Endothelial cell (in vitro differentiated cells): ENCODE measurements at regions not wholly inside any gene's neighbourhood (a gene's known extent, or its start where the extent isn't known, plus 50 kb on each side); places are given as distances from the start of the nearest gene placed in this dataset.

Experiments
- DNase-seq: peaks from one replicate; pipeline ENCODE4 v3.0.0; 2021; ENCODE audit warnings: low spot score
- H3K27ac Mint-ChIP-seq: one replicate; pipeline ENCODE4 v1.8.0; 2021; ENCODE audit warnings: mixed read lengths, inconsistent platforms; ENCODE audit not compliant: unreplicated experiment
- H3K27me3 Mint-ChIP-seq: one replicate; pipeline ENCODE4 v1.8.0; 2021; ENCODE audit warnings: mild to moderate bottlenecking, moderate library complexity, mixed read lengths, inconsistent platforms; ENCODE audit not compliant: unreplicated experiment
- H3K36me3 Mint-ChIP-seq: one replicate; pipeline ENCODE4 v1.8.0; 2021; ENCODE audit warnings: mild to moderate bottlenecking, low read depth, mixed read lengths, inconsistent platforms; ENCODE audit not compliant: unreplicated experiment
- H3K4me1 Mint-ChIP-seq: one replicate; pipeline ENCODE4 v1.8.0; 2021; ENCODE audit warnings: mild to moderate bottlenecking, mixed read lengths, inconsistent platforms; ENCODE audit not compliant: unreplicated experiment
- H3K4me3 Mint-ChIP-seq: one replicate; pipeline ENCODE4 v1.8.0; 2021; ENCODE audit warnings: mild to moderate bottlenecking, mixed read lengths, inconsistent platforms; ENCODE audit not compliant: unreplicated experiment
- H3K9me3 Mint-ChIP-seq: one replicate; pipeline ENCODE4 v1.8.0; 2021; ENCODE audit warnings: mixed read lengths, inconsistent platforms; ENCODE audit not compliant: unreplicated experiment
- TF ChIP-seq, protein P1 (sequence below): fragments of 200-600 bp; sonication (generic); IDR thresholded peaks from one replicate; pipeline ENCODE4 v1.5.0; 2021; ENCODE audit warnings: antibody characterized with exemption; ENCODE audit not compliant: unreplicated experiment

DNA sequence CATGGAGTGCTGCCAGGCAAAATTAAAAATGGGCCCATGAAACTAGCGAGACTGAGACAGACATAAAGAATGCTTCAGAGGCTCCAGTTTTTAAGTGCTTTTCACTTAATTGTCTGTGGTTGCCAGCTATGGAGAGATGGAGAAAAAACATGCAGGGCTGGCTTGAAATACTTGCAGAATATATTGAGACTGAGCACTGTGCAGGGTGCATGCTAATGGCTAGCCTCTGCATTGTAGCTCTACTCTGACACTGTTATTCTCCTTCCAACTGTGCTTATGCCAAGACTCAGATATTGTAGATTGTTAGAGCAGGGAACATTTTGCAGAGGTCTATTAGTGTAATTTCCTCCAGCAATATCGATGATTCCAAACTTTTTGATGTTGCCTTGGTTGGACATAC, 735.0 kb downstream of the PDCD6IP start:
- Mint-ChIP-seq H3K36me3 (no peaks in the 10 kb centered on the region), H3K27ac (no peak overlapping the region), H3K4me1 (no peaks in the 10 kb centered on the region), H3K4me3 (no peak overlapping the region), H3K9me3 (no peaks in the 10 kb centered on the region), H3K27me3 (no peaks in the 10 kb centered on the region)
- TF ChIP-seq, protein P1, sequence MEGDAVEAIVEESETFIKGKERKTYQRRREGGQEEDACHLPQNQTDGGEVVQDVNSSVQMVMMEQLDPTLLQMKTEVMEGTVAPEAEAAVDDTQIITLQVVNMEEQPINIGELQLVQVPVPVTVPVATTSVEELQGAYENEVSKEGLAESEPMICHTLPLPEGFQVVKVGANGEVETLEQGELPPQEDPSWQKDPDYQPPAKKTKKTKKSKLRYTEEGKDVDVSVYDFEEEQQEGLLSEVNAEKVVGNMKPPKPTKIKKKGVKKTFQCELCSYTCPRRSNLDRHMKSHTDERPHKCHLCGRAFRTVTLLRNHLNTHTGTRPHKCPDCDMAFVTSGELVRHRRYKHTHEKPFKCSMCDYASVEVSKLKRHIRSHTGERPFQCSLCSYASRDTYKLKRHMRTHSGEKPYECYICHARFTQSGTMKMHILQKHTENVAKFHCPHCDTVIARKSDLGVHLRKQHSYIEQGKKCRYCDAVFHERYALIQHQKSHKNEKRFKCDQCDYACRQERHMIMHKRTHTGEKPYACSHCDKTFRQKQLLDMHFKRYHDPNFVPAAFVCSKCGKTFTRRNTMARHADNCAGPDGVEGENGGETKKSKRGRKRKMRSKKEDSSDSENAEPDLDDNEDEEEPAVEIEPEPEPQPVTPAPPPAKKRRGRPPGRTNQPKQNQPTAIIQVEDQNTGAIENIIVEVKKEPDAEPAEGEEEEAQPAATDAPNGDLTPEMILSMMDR, result no peak
- DNase-seq, result no peak

DNA sequence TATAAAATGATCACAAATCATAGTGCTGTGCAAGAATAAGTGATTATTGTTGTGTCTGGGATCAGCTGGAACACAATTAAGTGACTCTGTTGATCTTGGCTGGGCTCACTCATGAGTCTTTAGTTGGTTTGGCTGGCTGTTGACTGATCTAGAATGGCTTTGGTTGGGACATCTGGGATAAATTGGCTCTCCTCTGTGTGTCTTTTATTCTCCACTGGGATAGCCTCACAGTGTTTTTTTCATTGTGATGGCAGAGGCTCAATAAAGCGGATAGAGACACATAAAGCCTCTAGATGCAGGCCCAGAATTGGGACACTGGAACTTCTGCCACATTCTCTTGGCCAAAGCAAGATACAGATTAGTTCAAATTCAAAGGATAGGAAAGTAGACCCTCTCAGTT, 735.6 kb downstream of the PDCD6IP start:
- Mint-ChIP-seq H3K4me1 (no peaks in the 10 kb centered on the region), H3K27me3 (no peaks in the 10 kb centered on the region), H3K36me3 (no peaks in the 10 kb centered on the region), H3K27ac (no peak overlapping the region), H3K9me3 (no peaks in the 10 kb centered on the region), H3K4me3 (no peak overlapping the region)
- TF ChIP-seq, protein P1, result no peak
- DNase-seq, result no peak

DNA sequence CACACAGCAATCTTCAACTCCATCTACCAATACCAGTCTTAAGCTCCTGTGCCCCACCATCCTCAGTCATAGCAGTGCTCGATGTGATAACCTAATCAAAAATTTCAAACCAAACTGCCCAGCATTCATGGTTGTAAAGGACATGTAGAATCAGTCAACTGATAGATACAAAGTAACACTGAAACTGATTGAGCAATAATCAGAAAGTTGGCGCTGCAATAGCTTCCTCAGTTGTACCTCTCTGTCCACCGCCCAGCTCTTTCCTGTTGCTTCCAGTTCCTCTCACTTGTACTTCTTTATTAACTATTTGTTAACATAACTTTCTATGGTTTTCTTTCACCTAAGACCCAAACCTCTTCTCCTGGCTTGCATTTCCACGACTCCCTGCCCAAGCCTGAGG, 745.7 kb downstream of the PDCD6IP start:
- H3K27ac Mint-ChIP-seq, result no peak overlapping the region
- no peaks in the 10 kb centered on the region for H3K36me3 Mint-ChIP-seq
- no peaks in the 10 kb centered on the region for H3K9me3 Mint-ChIP-seq
- H3K27me3 Mint-ChIP-seq, result no peaks in the 10 kb centered on the region
- H3K4me3 Mint-ChIP-seq, result no peak overlapping the region
- TF ChIP-seq, protein P1, result no peak
- H3K4me1 Mint-ChIP-seq, result no peaks in the 10 kb centered on the region
- DNase-seq, result no peak

DNA sequence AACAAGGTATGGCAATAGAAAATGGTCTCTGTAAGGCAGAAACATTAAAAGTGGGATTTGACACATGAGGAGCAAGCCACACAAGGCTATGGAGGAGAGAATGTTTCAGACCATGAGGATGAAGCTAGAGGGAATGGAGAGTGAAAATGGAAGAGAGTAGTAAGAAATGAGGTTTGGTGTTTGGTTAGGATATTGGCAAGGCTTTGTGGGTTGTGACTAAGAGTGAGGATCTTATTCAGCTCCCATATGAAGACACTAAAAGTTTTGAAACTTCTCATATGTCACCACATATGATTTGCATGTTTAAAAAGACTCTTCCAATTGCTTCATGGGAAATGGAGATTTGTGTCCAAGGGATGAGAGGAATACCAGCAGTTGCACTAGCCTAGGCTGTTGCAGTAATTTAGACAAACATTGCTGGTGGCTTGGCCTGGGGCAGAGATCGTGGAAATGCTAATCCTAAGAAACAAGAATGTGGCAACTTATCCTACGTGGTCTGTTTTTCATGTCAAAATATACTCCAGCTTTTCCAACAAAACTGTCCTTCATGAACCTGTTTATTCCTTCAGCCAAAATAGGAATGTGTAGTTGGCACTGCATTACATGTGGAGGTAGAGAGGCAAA, 749.0 kb downstream of the PDCD6IP start:
- no peak overlapping the region for H3K4me3 Mint-ChIP-seq
- no peak overlapping the region for H3K27ac Mint-ChIP-seq
- no peaks in the 10 kb centered on the region for H3K27me3 Mint-ChIP-seq
- H3K36me3 Mint-ChIP-seq, result no peaks in the 10 kb centered on the region
- DNase-seq, result no peak
- H3K4me1 Mint-ChIP-seq, result no peaks in the 10 kb centered on the region
- no peaks in the 10 kb centered on the region for H3K9me3 Mint-ChIP-seq
- TF ChIP-seq, protein P1, result no peak

DNA sequence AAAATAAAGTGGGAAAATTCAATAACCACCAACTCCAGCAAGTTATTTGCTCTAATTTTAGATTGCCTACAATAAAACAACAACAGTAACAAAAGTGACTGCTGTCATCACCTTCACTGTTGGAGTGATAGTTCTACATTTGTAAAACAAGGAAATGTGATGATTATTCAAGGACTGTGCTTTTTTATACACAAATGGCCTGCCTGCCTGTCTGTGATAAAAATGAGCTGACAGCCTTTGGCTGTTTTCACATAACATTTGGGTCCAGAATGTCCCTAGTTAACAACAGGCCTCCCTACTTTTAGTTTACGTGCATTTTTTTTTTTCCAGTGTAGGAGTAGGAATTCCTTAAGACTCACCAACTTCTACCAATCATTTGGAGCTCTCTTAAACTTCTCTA, 768.8 kb downstream of the PDCD6IP start:
- no peaks in the 10 kb centered on the region for H3K36me3 Mint-ChIP-seq
- no peaks in the 10 kb centered on the region for H3K27me3 Mint-ChIP-seq
- H3K4me3 Mint-ChIP-seq, result no peak overlapping the region
- no peaks in the 10 kb centered on the region for H3K9me3 Mint-ChIP-seq
- no peaks in the 10 kb centered on the region for H3K4me1 Mint-ChIP-seq
- DNase-seq, result no peak
- TF ChIP-seq, protein P1, result no peak
- H3K27ac Mint-ChIP-seq, result no peak overlapping the region
